Uterus (tissue), 3 donors: ENCODE measurements at regions not wholly inside any gene's neighbourhood (a gene's known extent, or its start where the extent isn't known, plus 50 kb on each side); places are given as distances from the start of the nearest gene placed in this dataset.

Experiments used
- DNase-seq, 2 donors: peaks; one replicate each; pipeline ENCODE4 v3.0.0-alpha.2; 2019 to 2020
- H3K27ac ChIP-seq, 2 donors: fragments of 200-600 bp; sonication (generic); 1 replicate in 1 of 2; 2 replicates in 1 of 2; pipeline ENCODE4 v1.5.1; 2016 to 2018
- H3K27me3 ChIP-seq, 2 donors: fragments of 200-600 bp; sonication (generic); one replicate each; pipeline ENCODE4 v1.5.1; 2018 to 2019; ENCODE audit warnings: control low read depth in 1 of 2
- H3K36me3 ChIP-seq, 2 donors: fragments of 200-600 bp; sonication (generic); one replicate each; pipeline ENCODE4 v1.5.1; 2019; ENCODE audit warnings: control low read depth in 1 of 2
- H3K4me1 ChIP-seq, 2 donors: fragments of 200-600 bp; sonication (generic); one replicate each; pipeline ENCODE4 v1.5.1; 2018 to 2019; ENCODE audit warnings: control low read depth in 1 of 2
- H3K4me3 ChIP-seq, 2 donors: fragments of 200-600 bp; sonication (generic); 1 replicate in 1 of 2; 2 replicates in 1 of 2; pipeline ENCODE4 v1.5.1; 2018 to 2019; ENCODE audit warnings: mild to moderate bottlenecking in 1 of 2
- H3K9me3 ChIP-seq, 2 donors: fragments of 200-600 bp; sonication (generic); one replicate each; pipeline ENCODE4 v1.5.1; 2019; ENCODE audit warnings: control low read depth in 1 of 2
- POLR2A ChIP-seq, 2 donors: fragments of 450-650 bp; IDR thresholded peaks; one replicate each; pipeline ENCODE4 v1.6.1; 2016; ENCODE audit warnings: antibody characterized with exemption in 2 of 2, mild to moderate bottlenecking in 1 of 2, moderate library complexity in 1 of 2
- intact Hi-C: fragments of 100-400 bp; cut with DNase I; formaldehyde crosslinking; loops from one replicate; pipeline ENCODE4 v1.15.1; 2023; ENCODE audit warnings: low total_unique reads
- TF ChIP-seq, protein P1 (sequence below), 4 experiments: fragments of 200-600 bp in 2 of 4; fragments of 450-650 bp in 2 of 4; sonication (generic) in 2 of 4; IDR thresholded peaks; one replicate each; pipeline ENCODE4 v1.5.1; 2016 to 2019; ENCODE audit warnings: antibody characterized with exemption in 4 of 4, mild to moderate bottlenecking in 2 of 4, moderate library complexity in 1 of 4
- donor health status: DM: yes; HTN: yes; CAD: no.

DNA sequence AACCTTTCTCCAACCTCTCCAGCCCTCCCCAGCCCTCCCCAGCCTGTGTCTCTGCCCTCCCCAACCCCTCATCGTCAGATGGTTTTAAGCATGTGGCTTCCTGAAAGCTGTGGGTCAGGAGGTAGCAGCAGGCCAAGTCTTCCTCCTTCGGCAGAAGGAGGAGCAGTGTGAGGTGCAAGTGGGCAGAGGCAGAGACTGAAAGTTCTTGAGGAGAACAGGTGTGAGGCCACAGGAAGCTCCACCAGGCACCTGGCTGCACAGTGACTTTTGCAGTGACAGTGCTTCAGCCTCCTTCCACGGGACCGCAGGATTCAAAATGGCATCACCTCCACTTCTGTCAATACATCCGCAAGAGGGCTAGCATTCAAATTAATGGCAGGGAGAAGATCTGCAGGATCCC, 203.9 kb upstream of the LEF1 start:
- peaks cover 0 to 12% of the 10 kb centered on the region in 2 donors for H3K27me3 ChIP-seq
- no peak overlapping the region for H3K27ac ChIP-seq
- H3K4me1 ChIP-seq: no peaks in the 10 kb centered on the region
- H3K9me3 ChIP-seq: no peaks in the 10 kb centered on the region
- no peaks in the 10 kb centered on the region for H3K36me3 ChIP-seq
- DNase-seq: no peak
- H3K4me3 ChIP-seq: no peak overlapping the region
- intact Hi-C loops: no loop called here
- TF ChIP-seq, protein P1, sequence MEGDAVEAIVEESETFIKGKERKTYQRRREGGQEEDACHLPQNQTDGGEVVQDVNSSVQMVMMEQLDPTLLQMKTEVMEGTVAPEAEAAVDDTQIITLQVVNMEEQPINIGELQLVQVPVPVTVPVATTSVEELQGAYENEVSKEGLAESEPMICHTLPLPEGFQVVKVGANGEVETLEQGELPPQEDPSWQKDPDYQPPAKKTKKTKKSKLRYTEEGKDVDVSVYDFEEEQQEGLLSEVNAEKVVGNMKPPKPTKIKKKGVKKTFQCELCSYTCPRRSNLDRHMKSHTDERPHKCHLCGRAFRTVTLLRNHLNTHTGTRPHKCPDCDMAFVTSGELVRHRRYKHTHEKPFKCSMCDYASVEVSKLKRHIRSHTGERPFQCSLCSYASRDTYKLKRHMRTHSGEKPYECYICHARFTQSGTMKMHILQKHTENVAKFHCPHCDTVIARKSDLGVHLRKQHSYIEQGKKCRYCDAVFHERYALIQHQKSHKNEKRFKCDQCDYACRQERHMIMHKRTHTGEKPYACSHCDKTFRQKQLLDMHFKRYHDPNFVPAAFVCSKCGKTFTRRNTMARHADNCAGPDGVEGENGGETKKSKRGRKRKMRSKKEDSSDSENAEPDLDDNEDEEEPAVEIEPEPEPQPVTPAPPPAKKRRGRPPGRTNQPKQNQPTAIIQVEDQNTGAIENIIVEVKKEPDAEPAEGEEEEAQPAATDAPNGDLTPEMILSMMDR (IDR thresholded peaks at IDR 0.05): no peak
- no peak for TF ChIP-seq POLR2A (IDR thresholded peaks at IDR 0.05)

DNA sequence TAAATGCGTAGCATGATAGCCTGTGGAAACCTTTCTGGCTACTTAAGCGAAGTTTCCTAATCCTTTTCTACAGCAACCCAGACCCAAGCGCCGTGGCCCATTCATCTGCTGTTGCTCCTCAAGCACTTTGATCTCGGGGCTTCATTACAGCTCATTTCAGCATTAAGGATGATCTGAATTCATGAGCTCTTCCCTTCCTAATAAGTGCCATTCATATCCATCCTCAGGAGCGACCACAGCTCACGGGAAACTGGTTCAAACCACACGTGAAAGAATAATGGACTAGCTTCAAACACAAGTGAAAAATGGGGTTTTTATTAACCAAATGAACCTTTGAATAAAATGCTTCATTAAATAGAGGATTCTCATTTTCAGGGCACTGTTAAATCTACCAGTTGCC, 202.6 kb upstream of the LEF1 start:
- intact Hi-C loops: no loop called here
- Histone ChIP-seq H3K4me1 (no peaks in the 10 kb centered on the region), H3K36me3 (no peaks in the 10 kb centered on the region), H3K27me3 (peaks cover 0 to 12% of the 10 kb centered on the region in 2 donors), H3K4me3 (no peak overlapping the region), H3K27ac (no peak overlapping the region), H3K9me3 (no peaks in the 10 kb centered on the region)
- no peak for DNase-seq
- TF ChIP-seq POLR2A (IDR thresholded peaks at IDR 0.05): no peak
- TF ChIP-seq, protein P1 (IDR thresholded peaks at IDR 0.05): no peak

DNA sequence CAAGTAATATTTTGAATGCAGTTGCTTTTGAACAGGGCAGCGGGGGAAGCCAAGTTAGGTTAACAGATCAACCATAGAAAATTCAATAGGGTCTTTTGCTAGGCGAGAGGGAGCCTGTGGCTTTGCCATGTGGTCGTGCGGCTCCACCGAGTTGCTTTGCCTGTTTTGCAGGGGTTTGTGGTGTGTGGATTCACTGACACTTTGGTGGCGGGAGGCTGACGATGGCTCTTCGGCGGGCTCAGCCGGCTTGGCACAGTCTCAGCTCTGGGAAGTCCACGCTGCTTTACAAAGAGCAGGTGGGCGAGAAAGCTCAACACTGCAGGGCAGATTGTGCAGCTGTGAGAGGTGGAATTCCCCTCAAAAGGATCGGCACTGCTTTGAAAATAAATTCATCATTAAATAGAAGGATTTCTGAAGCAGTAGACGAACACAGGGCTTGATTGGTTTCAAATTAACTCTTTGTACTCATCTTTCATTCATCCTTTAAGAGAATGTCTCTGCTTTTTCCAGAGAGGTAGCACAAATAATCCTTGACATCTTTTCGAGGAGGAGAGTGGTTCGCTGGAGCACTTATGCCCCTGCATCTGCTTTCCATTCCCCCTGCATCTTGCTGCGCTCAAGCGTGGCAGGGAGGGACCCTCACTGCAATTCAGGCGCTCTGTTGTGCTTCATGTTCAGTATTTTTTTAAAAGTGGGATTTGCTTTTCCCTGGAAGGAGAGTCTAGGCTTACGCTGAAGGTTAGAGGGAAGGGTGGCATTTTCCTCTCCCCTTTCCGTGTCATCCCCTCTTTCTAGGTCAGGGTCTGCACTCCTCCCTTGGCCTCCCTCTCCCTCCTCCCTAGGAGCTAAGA, 201.8 kb upstream of the LEF1 start:
- H3K4me1 ChIP-seq: no peaks in the 10 kb centered on the region
- intact Hi-C loops: no loop called here
- no peak overlapping the region for H3K27ac ChIP-seq
- H3K36me3 ChIP-seq: no peaks in the 10 kb centered on the region
- no peak for DNase-seq
- no peaks in the 10 kb centered on the region for H3K9me3 ChIP-seq
- H3K27me3 ChIP-seq: peaks cover 0 to 12% of the 10 kb centered on the region in 2 donors
- no peak for TF ChIP-seq POLR2A (IDR thresholded peaks at IDR 0.05)
- TF ChIP-seq, protein P1 (IDR thresholded peaks at IDR 0.05): no peak
- no peak overlapping the region for H3K4me3 ChIP-seq

DNA sequence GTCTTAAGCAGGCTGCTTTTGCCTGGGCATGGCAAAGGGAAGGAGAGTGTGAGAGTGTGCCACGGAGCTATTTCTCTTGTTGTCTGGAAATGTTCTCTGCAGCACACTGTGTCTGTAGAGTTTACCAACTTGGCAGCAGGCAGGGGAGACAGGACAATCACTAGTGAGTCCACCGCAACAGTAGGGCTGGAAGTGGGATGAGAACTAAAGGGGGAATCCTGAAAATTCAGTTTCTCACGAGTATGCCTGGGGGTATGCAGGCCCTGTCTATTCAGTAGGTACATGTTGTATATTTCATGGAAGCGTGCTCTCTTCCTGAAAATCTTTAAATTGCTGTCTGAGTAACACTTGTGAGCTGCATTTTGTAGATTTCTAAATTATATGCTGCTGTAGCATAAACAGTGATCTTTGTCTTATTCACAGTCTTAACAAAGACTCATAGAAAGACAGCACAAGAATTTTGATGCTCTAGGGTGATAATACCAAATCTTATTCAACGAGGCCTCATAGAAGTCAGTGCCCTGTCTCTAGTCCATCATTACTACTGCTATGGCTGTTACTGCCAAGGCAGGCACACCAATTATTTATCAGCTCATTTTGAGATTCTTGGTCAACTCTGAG, 200.4 kb upstream of the LEF1 start:
- H3K4me1 ChIP-seq: no peaks in the 10 kb centered on the region
- no peak overlapping the region for H3K4me3 ChIP-seq
- no peak for DNase-seq
- intact Hi-C loops: no loop called here
- TF ChIP-seq POLR2A (IDR thresholded peaks at IDR 0.05): no peak
- TF ChIP-seq, protein P1 (IDR thresholded peaks at IDR 0.05): no peak
- H3K36me3 ChIP-seq: no peaks in the 10 kb centered on the region
- H3K9me3 ChIP-seq: no peaks in the 10 kb centered on the region
- no peak overlapping the region for H3K27ac ChIP-seq
- H3K27me3 ChIP-seq: peaks cover 0 to 12% of the 10 kb centered on the region in 2 donors

DNA sequence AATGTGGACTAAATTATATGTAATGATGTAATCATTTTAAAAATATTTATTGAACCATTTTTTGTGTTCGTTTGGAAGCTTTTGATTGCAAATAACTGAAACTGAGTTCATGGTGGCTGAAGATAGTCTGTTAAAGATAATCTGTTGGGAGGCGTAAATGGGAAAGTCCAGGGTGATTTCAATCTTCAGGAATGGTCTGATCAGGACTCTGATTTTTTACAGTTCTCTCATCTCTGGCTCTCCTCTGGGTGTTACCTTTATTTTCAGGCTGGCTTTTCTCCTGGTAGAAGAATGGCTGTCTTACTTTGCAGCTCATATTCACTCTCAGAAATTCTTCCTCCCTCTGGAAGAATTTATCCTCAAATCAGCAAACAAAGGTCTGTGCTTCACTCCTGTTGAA, 199.0 kb upstream of the LEF1 start:
- TF ChIP-seq POLR2A (IDR thresholded peaks at IDR 0.05): no peak
- TF ChIP-seq, protein P1 (IDR thresholded peaks at IDR 0.05): no peak
- Histone ChIP-seq H3K27ac (no peak overlapping the region), H3K27me3 (peaks cover 0 to 12% of the 10 kb centered on the region in 2 donors), H3K4me3 (no peak overlapping the region), H3K4me1 (no peaks in the 10 kb centered on the region), H3K36me3 (no peaks in the 10 kb centered on the region), H3K9me3 (no peaks in the 10 kb centered on the region)
- no peak for DNase-seq
- intact Hi-C loops: no loop called here
